NT2/D1 (cell line): ENCODE measurements at regions not wholly inside any gene's neighbourhood (a gene's known extent, or its start where the extent isn't known, plus 50 kb on each side); places are given as distances from the start of the nearest gene placed in this dataset.
"Not testable (repeated sequence)": the region's sequence is repeated elsewhere in the genome, so short reads cannot be mapped to it uniquely, and the experiment has no call there.

ENCODE experiments used
- DNase-seq: peaks from one replicate; pipeline ENCODE4 v3.0.0-alpha.2; 2011; ENCODE audit warnings: low read depth, low spot score
- H3K27me3 ChIP-seq: 2 replicates; pipeline ENCODE4 v1.6.0; 2011; ENCODE audit warnings: mild to moderate bottlenecking; ENCODE audit not compliant: insufficient read length, insufficient read depth
- H3K36me3 ChIP-seq: 2 replicates; pipeline ENCODE4 v1.6.1; 2011; ENCODE audit warnings: mild to moderate bottlenecking, low read length, mixed read lengths; ENCODE audit not compliant: insufficient read depth, insufficient read length
- H3K4me1 ChIP-seq: 2 replicates; pipeline ENCODE4 v1.5.1; 2011; ENCODE audit not compliant: insufficient read depth, insufficient read length
- H3K4me3 ChIP-seq: 2 replicates; pipeline ENCODE4 v1.5.1; 2011; ENCODE audit warnings: low read depth; ENCODE audit not compliant: insufficient read length
- H3K9ac ChIP-seq: 2 replicates; pipeline ENCODE4 v1.6.0; 2011; ENCODE audit warnings: low read depth; ENCODE audit not compliant: insufficient read length
- H3K9me3 ChIP-seq: 2 replicates; pipeline ENCODE4 v1.5.1; 2011; ENCODE audit warnings: mild to moderate bottlenecking, low read length; ENCODE audit not compliant: insufficient read depth
- SUZ12 ChIP-seq: IDR thresholded peaks from 2 replicates; pipeline ENCODE4 v1.6.1; 2011; ENCODE audit not compliant: insufficient read length, insufficient read depth; ENCODE audit errors: extremely low read depth
- YY1 ChIP-seq: IDR thresholded peaks from 2 replicates; pipeline ENCODE4 v1.6.1; 2011; ENCODE audit not compliant: insufficient read length, insufficient read depth
- ZNF274 ChIP-seq: IDR thresholded peaks from 2 replicates; pipeline ENCODE4 v1.6.1; 2011; ENCODE audit warnings: mild to moderate bottlenecking, low read depth, low read length

DNA sequence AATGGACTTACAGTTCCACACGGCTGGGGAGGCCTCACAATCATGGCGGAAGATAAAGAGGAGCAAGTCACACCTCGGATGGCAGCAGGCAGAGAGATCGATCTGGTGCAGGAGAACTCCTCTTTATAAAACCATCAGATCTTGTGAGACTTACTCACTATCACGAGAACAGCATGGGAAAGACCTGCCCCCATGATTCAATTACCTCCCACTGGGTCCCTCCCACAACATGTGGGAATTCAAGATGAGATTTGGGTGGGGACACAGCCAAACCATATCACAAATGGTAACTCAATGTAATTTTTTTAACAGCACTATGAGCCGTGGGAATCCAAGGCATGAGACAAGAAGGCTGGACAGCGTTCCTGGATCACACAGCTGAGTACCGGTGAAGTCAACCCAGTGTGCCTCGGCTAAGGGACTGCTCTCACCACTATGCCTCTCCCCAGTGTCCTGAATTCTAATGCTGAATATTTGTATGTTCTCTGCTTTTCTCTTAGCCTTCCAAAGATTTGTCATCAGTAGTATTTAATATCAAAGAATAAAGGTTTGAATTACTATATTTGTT, 84.3 kb downstream of the IRS2 start:
- H3K36me3 ChIP-seq, H3K9ac ChIP-seq, DNase-seq, H3K9me3 ChIP-seq, H3K4me3 ChIP-seq, H3K27me3 ChIP-seq, H3K4me1 ChIP-seq: not testable (repeated sequence)

DNA sequence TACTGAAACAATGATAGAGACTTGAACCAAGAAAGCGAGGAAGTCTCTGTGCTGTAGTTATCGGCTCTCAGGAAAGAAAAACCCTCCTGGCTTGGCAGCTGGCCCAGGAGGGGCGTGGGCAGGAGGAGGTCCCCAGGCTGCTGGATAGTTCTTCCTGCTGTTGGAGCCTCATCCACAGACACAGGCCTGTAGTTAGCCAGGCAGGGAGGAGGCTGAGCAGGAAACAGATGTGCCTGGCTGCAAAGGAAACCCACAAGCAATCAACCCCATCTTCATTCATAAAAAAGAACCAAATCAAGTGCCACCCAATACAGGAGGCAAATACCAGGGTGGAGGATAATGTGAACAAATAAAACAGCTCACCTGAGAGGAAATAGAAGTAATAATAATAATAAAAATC, 86.2 kb downstream of the IRS2 start:
- Histone ChIP-seq H3K9ac (no peak overlapping the region), H3K4me3 (no peak overlapping the region), H3K9me3 (peaks cover 8% of the 10 kb centered on the region; the same call in 1 of the 2 replicates), H3K4me1 (no peaks in the 10 kb centered on the region), H3K36me3 (no peaks in the 10 kb centered on the region), H3K27me3 (no peaks in the 10 kb centered on the region)
- TF ChIP-seq SUZ12: no peak
- no peak for TF ChIP-seq ZNF274
- TF ChIP-seq YY1: no peak
- no peak for DNase-seq

- Histone ChIP-seq H3K4me1 (no peaks in the 10 kb centered on the region), H3K9me3 (peaks cover 8% of the 10 kb centered on the region; the same call in 1 of the 2 replicates), H3K9ac (no peak overlapping the region), H3K27me3 (no peaks in the 10 kb centered on the region), H3K4me3 (no peak overlapping the region), H3K36me3 (no peaks in the 10 kb centered on the region)
- TF ChIP-seq YY1: no peak
- no peak for TF ChIP-seq SUZ12
- TF ChIP-seq ZNF274: no peak
- DNase-seq: no peak
These were observed 86.7 kb downstream of the IRS2 start for GRCh38 chr13:109699628-109700071.

DNA sequence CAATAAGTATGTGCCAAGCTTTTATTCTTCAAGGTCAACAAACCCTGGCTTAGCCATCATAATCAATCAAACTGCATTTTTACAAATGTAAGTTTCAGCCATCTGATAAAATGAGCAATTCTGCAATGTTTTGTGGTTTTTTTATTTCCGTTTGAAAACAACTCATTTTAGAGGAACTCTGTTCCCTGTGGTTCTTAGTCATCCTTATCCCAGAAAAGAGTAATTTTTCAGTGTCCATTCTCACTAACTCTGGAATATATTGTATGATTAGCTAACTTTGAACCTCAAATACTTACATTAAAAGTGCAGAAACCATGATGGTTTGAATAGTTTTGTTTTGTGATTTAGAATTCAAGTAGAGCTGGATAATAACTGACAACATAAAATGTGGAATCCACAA, 87.6 kb downstream of the IRS2 start:
- Histone ChIP-seq H3K36me3 (no peaks in the 10 kb centered on the region), H3K4me1 (no peaks in the 10 kb centered on the region), H3K4me3 (no peak overlapping the region), H3K9me3 (peaks cover under 1% of the 10 kb centered on the region; the same call in 1 of the 2 replicates), H3K9ac (no peak overlapping the region), H3K27me3 (no peaks in the 10 kb centered on the region)
- no peak for TF ChIP-seq SUZ12
- no peak for TF ChIP-seq YY1
- TF ChIP-seq ZNF274: no peak
- no peak for DNase-seq

GRCh38 chr13:109697936-109698335, 88.4 kb downstream of the IRS2 start:
- H3K36me3 ChIP-seq: no peaks in the 10 kb centered on the region
- H3K9me3 ChIP-seq: no peaks in the 10 kb centered on the region
- H3K9ac ChIP-seq: no peak overlapping the region
- DNase-seq: no peak
- no peak overlapping the region for H3K4me3 ChIP-seq
- TF ChIP-seq YY1: no peak
- no peak for TF ChIP-seq SUZ12
- no peak for TF ChIP-seq ZNF274
- no peaks in the 10 kb centered on the region for H3K4me1 ChIP-seq
- no peaks in the 10 kb centered on the region for H3K27me3 ChIP-seq

DNA sequence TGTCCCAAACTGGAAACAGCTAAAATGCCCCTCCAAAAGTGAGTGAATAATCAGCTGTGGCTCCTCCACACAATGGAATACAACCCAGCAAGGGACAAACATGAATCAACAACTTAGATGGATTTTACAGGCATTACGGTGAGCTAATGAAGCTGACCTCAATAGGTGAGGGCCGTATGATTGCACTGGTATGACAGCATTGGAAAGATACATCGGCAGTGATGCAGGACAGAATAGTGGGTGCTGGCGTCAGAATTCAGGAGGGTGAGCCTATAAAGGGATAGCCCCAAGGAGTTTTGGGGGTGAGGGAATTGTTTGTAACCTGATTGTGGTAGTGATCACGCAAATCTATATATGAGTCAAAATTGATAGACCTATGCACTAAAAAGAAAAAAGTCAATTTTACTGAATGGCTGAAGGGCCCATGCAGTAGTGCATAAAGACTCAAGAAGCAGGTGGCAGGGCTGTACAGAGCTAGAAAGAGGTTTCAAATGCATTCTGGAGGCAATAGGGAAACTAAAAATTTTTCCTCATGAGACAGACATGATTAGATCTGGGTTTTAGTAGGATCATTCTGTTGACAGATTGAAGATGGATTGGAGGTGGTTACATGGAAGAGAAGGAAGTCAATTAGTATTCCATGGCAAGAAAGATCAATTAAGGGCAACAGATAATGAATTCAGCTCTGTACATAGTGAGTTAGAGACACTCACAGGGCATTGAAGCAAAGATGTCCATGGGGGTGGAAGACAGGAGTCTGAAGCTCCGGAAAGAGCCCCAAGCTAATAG, 90.8 kb downstream of the IRS2 start:
- no peak for DNase-seq
- no peaks in the 10 kb centered on the region for H3K36me3 ChIP-seq

DNA sequence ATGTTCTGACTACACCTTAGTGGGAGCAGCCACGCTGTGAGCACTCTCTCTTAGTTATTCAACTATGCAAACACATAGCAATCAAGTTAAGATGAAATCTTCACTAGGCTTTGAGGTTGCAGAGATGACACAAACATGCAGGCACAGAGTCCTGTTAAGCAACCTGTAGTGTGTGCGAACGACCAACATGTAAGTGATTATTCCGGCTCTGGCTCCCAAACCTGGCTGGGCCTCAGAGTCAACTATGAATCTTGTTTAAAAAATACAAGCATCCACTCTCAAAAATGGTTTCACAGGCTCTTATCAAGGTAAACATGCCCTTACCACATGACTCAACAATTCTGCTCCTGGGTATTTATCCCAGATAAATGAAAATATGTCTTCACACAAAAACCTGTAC, 91.4 kb downstream of the IRS2 start:
- H3K9me3 ChIP-seq: no peaks in the 10 kb centered on the region
- H3K36me3 ChIP-seq: no peaks in the 10 kb centered on the region
- no peak overlapping the region for H3K4me3 ChIP-seq
- H3K4me1 ChIP-seq: no peaks in the 10 kb centered on the region
- no peak for DNase-seq
- no peak overlapping the region for H3K9ac ChIP-seq
- no peaks in the 10 kb centered on the region for H3K27me3 ChIP-seq
- TF ChIP-seq YY1 (no peak), SUZ12 (no peak), ZNF274 (no peak)

More for the DNA sequence above, 90.8 kb downstream of the IRS2 start:
- Histone ChIP-seq H3K27me3 (no peaks in the 10 kb centered on the region), H3K9me3 (no peaks in the 10 kb centered on the region), H3K4me3 (no peak overlapping the region), H3K4me1 (no peaks in the 10 kb centered on the region), H3K9ac (no peak overlapping the region)
- TF ChIP-seq ZNF274: no peak
- TF ChIP-seq YY1: no peak
